HCT116 (cell line): ENCODE measurements at regions not wholly inside any gene's neighbourhood (a gene's known extent, or its start where the extent isn't known, plus 50 kb on each side); places are given as distances from the start of the nearest gene placed in this dataset.

Experiments
- CTCF ChIP-seq, 3 experiments: fragments of 200-600 bp in 1 of 3; sonication (generic) in 1 of 3; IDR thresholded peaks in 2 of 3; conservative IDR thresholded peaks in 1 of 3; 2 replicates each; pipeline ENCODE4 v1.5.1; 2012 to 2017; ENCODE audit warnings: low read depth in 2 of 3, low read length in 2 of 3, antibody characterized with exemption in 1 of 3, borderline replicate concordance in 1 of 3, control low read depth in 1 of 3, mild to moderate bottlenecking in 1 of 3, mixed read lengths in 1 of 3, mixed run types in 1 of 3, moderate library complexity in 1 of 3; ENCODE audit not compliant: insufficient read depth in 1 of 3
- POLR2A ChIP-seq: IDR thresholded peaks from 2 replicates; pipeline ENCODE4 v1.7.0; 2011; ENCODE audit warnings: borderline replicate concordance; ENCODE audit not compliant: insufficient read depth, insufficient read length; ENCODE audit errors: extremely low read depth

GRCh38 chr5:161988077-161988476 is 79.5 kb upstream of the GABRG2 start:
- TF ChIP-seq CTCF (IDR thresholded peaks at IDR 0.05 in 2 of 3, conservative IDR thresholded peaks at IDR 0.05 in 1 of 3; ENCODE audit: borderline replicate concordance in 1 of 3, insufficient read depth in 1 of 3, low read depth in 2 of 3, low read length in 2 of 3) (no peak), POLR2A (no peak)
